HEK293 (cell line): ENCODE measurements at regions not wholly inside any gene's neighbourhood (a gene's known extent, or its start where the extent isn't known, plus 50 kb on each side); places are given as distances from the start of the nearest gene placed in this dataset.
"Not testable (repeated sequence)": the region's sequence is repeated elsewhere in the genome, so short reads cannot be mapped to it uniquely, and the experiment has no call there.

Source experiments
- ATF2 ChIP-seq: fragments of 450-650 bp; formaldehyde crosslinking; IDR thresholded peaks from 2 replicates; pipeline ENCODE4 v1.5.1; 2016; ENCODE audit warnings: missing biosample characterization, missing genetic modification characterization, low read depth
- CTCF ChIP-seq: fragments of 450-650 bp; formaldehyde crosslinking; IDR thresholded peaks from 2 replicates; pipeline ENCODE4 v1.5.1; 2016; ENCODE audit warnings: missing biosample characterization, missing genetic modification characterization
- GLI4 ChIP-seq: fragments of 450-650 bp; formaldehyde crosslinking; IDR thresholded peaks from 2 replicates; pipeline ENCODE4 v1.5.1; 2016; ENCODE audit warnings: missing biosample characterization, missing genetic modification characterization
- REST ChIP-seq: fragments of 450-650 bp; formaldehyde crosslinking; IDR thresholded peaks from 2 replicates; pipeline ENCODE4 v1.5.1; 2016; ENCODE audit warnings: missing biosample characterization, missing genetic modification characterization
- YY1 ChIP-seq: fragments of 450-650 bp; formaldehyde crosslinking; IDR thresholded peaks from 2 replicates; pipeline ENCODE4 v1.5.1; 2018; ENCODE audit warnings: missing biosample characterization, missing genetic modification characterization
- YY2 ChIP-seq: fragments of 450-650 bp; formaldehyde crosslinking; IDR thresholded peaks from 2 replicates; pipeline ENCODE4 v1.5.1; 2016; ENCODE audit warnings: missing biosample characterization, missing genetic modification characterization
- ZBTB26 ChIP-seq: fragments of 450-650 bp; formaldehyde crosslinking; optimal IDR thresholded peaks from 2 replicates; pipeline ENCODE3; 2016; ENCODE audit warnings: missing biosample characterization, mild to moderate bottlenecking, missing genetic modification characterization
- ZNF112 ChIP-seq: fragments of 450-650 bp; formaldehyde crosslinking; IDR thresholded peaks from 2 replicates; pipeline ENCODE4 v1.5.0; 2017; ENCODE audit warnings: missing biosample characterization, missing genetic modification characterization
- ZNF302 ChIP-seq: fragments of 450-650 bp; formaldehyde crosslinking; IDR thresholded peaks from 2 replicates; pipeline ENCODE4 v1.5.1; 2016; ENCODE audit warnings: missing biosample characterization, missing genetic modification characterization, low read depth
- ZNF777 ChIP-seq: fragments of 450-650 bp; formaldehyde crosslinking; IDR thresholded peaks from 2 replicates; pipeline ENCODE4 v1.5.1; 2017; ENCODE audit warnings: missing biosample characterization, missing genetic modification characterization, borderline replicate concordance
- ZNF791 ChIP-seq: fragments of 450-650 bp; formaldehyde crosslinking; IDR thresholded peaks from 2 replicates; pipeline ENCODE4 v1.5.1; 2016; ENCODE audit warnings: missing biosample characterization, missing genetic modification characterization

GRCh38 chr1:807699-808390, 115.9 kb upstream of the SAMD11 start:
- not testable (repeated sequence) for TF ChIP-seq CTCF (tag by site-specific recombination); ZNF302 (tag by site-specific recombination); REST (tag by site-specific recombination); ATF2; YY2; GLI4 (tag by site-specific recombination); ZNF777 (tag by site-specific recombination); ZBTB26 (tag by site-specific recombination); ZNF112 (tag by site-specific recombination); YY1 (tag by site-specific recombination); ZNF791 (tag by site-specific recombination)
